ENCODE measurements at regions not wholly inside any gene's neighbourhood (a gene's known extent, or its start where the extent isn't known, plus 50 kb on each side); places are given as distances from the start of the nearest gene placed in this dataset.

DNA sequence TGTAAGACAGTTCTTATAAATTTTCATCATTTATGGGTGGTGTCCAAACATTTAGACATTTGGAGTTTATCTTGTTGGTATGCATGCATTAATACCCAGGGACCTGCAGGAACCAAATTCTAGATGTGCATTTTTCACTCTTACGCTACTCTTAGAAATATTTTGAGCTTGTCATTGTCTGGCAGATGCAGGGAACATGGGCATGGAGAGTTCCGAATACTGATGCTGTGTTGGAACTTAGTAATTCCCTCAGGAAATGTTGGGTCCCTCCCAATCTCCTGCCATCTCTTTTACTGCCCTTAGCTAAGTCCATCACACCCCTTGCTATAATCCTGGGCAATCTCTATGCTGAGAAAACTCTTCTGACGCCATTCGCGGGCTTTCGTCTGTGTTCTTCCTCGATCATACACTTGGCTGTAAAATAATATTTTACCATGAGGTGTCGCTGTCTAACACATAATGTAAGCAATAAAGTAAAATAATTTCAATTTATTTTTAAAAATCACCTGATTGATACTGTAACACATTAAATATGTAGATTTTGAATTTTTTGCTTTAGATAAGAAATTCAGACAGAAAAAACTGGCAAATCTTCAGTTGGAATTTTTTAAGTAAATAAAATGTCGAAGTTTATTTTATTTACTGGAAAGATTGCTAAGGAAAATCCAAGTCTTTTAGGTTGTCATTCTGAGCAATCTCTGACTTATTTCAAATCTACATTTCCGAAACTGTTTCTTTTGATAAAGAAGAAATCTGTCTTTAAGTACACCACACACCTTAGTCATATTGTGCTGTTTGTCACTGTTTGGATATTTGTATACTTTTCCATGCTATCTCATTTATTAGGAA lies 304.1 kb upstream of the SSTR1 start:
- Histone ChIP-seq H3K27ac (no peak overlapping the region), H3K4me3 (no peak overlapping the region), H3K9me3 (no peaks in the 10 kb centered on the region), H3K27me3 (no peaks in the 10 kb centered on the region), H3K4me1 (no peaks in the 10 kb centered on the region), H3K36me3 (no peaks in the 10 kb centered on the region)
- DNase-seq, result no peak
- intact Hi-C loops (cut with DNase I), result loop anchor here (10.0 kb wide), 1 partner anchor 1111 kb away; no protein-coding TSS in a partner anchor
- TF ChIP-seq, protein P1, sequence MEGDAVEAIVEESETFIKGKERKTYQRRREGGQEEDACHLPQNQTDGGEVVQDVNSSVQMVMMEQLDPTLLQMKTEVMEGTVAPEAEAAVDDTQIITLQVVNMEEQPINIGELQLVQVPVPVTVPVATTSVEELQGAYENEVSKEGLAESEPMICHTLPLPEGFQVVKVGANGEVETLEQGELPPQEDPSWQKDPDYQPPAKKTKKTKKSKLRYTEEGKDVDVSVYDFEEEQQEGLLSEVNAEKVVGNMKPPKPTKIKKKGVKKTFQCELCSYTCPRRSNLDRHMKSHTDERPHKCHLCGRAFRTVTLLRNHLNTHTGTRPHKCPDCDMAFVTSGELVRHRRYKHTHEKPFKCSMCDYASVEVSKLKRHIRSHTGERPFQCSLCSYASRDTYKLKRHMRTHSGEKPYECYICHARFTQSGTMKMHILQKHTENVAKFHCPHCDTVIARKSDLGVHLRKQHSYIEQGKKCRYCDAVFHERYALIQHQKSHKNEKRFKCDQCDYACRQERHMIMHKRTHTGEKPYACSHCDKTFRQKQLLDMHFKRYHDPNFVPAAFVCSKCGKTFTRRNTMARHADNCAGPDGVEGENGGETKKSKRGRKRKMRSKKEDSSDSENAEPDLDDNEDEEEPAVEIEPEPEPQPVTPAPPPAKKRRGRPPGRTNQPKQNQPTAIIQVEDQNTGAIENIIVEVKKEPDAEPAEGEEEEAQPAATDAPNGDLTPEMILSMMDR (IDR thresholded peaks at IDR 0.05), result peak in 3 of 4 experiments; percentile 10 to 44 (median 25)
- TF ChIP-seq POLR2AphosphoS5 (IDR thresholded peaks at IDR 0.05) (no peak), EP300 (IDR thresholded peaks at IDR 0.05) (no peak), POLR2A (IDR thresholded peaks at IDR 0.05) (no peak)
- 24 to 31% methylated on average over 10 of the region's 10 CpGs for WGBS, 2 donors

DNA sequence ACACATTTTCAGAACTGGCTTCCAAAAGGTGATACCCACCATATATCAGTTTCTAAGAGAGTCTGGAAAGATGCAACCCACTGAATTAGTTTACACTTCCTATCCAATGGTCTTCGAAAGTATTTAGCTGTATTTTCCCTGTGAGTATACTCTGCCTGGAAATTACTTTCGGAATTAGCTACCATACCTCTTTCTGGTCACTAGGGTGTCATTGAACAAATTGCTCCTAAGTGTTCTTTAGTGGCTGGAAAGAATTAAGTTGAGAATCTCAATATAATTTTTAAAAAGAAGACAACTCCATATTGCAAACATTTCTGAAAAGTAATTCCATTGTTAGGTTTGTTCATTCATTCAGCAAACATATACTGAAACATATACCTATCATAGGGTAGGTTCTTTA lies 283.1 kb upstream of the SSTR1 start:
- Histone ChIP-seq H3K4me1 (no peaks in the 10 kb centered on the region), H3K36me3 (no peaks in the 10 kb centered on the region), H3K27ac (no peak overlapping the region), H3K4me3 (no peak overlapping the region), H3K9me3 (no peaks in the 10 kb centered on the region), H3K27me3 (no peaks in the 10 kb centered on the region)
- TF ChIP-seq POLR2AphosphoS5 (IDR thresholded peaks at IDR 0.05) (no peak), POLR2A (IDR thresholded peaks at IDR 0.05) (no peak), EP300 (IDR thresholded peaks at IDR 0.05) (no peak)
- TF ChIP-seq, protein P1 (IDR thresholded peaks at IDR 0.05), result no peak
- no peak for DNase-seq
- intact Hi-C loops (cut with DNase I), result no loop called here
- 95 to 97% methylated on average over 2 of the region's 2 CpGs for WGBS, 2 donors

DNA sequence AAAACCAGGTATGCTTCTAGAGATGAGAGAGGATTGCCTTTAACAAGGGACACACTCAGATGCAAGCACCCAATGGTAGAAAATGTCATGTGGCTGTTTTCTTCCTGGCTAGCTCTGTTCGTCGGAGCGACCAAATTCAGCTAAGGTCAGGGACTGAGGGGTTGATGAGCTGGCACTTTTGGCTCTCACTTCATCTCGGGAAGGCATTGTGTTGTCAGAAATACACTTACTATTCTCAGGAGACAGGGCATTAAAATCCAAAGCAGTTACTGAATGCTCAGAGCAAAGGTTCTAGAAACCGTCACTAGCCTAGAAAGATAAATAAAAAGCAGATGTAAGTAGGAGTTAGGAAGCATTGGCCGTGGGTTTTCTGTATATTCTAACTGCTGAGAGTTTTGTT lies 275.7 kb upstream of the SSTR1 start:
- Histone ChIP-seq H3K4me3 (no peak overlapping the region), H3K9me3 (no peaks in the 10 kb centered on the region), H3K36me3 (no peaks in the 10 kb centered on the region), H3K27ac (no peak overlapping the region), H3K4me1 (no peaks in the 10 kb centered on the region), H3K27me3 (no peaks in the 10 kb centered on the region)
- intact Hi-C loops (cut with DNase I), result no loop called here
- WGBS, 2 donors, result 76 to 79% methylated on average over 6 of the region's 6 CpGs
- TF ChIP-seq, protein P1 (IDR thresholded peaks at IDR 0.05), result no peak
- no peak for TF ChIP-seq POLR2AphosphoS5 (IDR thresholded peaks at IDR 0.05)
- no peak for TF ChIP-seq EP300 (IDR thresholded peaks at IDR 0.05)
- TF ChIP-seq POLR2A (IDR thresholded peaks at IDR 0.05), result no peak
- no peak for DNase-seq

DNA sequence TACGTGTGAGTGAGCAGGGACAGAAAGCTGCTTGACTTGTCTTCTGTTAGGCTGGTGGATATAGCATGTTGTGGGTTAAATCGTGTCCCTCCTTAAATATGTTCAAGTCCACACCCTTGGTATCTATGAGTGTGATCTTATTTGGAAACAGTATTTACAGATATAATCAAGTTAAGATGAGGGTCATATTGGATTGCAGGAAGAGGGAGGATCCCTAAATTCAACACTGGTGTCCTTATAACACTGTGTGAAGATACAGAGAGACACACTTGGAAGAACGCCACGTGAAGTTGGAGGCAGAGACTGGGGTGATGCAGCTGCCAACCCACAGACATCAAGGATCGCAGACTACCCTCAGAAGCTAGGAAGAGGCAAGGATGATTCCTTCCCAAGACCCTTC lies 275.2 kb upstream of the SSTR1 start:
- intact Hi-C loops (cut with DNase I), result no loop called here
- Histone ChIP-seq H3K27me3 (no peaks in the 10 kb centered on the region), H3K36me3 (no peaks in the 10 kb centered on the region), H3K9me3 (no peaks in the 10 kb centered on the region), H3K27ac (no peak overlapping the region), H3K4me3 (no peak overlapping the region), H3K4me1 (no peaks in the 10 kb centered on the region)
- TF ChIP-seq, protein P1 (IDR thresholded peaks at IDR 0.05), result no peak
- TF ChIP-seq POLR2A (IDR thresholded peaks at IDR 0.05) (no peak), EP300 (IDR thresholded peaks at IDR 0.05) (no peak), POLR2AphosphoS5 (IDR thresholded peaks at IDR 0.05) (no peak)
- WGBS, 2 donors, result 74 to 83% methylated on average over 5 of the region's 5 CpGs
- no peak for DNase-seq
